Keratinocyte (primary cell): ENCODE measurements at regions not wholly inside any gene's neighbourhood (a gene's known extent, or its start where the extent isn't known, plus 50 kb on each side); places are given as distances from the start of the nearest gene placed in this dataset.

Source experiments
- DNase-seq: peaks from one replicate; pipeline ENCODE4 v3.0.0-alpha.2; 2011; ENCODE audit warnings: low read depth, missing footprints, low spot score
- FAIRE-seq: peaks from 2 replicates; lab custom pipeline; 2011; peaks lifted over from hg19 to GRCh38; lab: Jason Lieb, UNC
- H2AFZ ChIP-seq: 2 replicates; pipeline ENCODE4 v1.6.0; 2012; ENCODE audit warnings: low read length, control low read depth, inconsistent platforms; ENCODE audit not compliant: control insufficient read depth
- H3K27ac ChIP-seq: 2 replicates; pipeline ENCODE4 v1.5.1; 2011; ENCODE audit warnings: low read length; ENCODE audit not compliant: control insufficient read depth, insufficient read depth
- H3K27me3 ChIP-seq: 3 replicates; pipeline ENCODE4 v1.6.0; 2011; ENCODE audit warnings: low read length; ENCODE audit not compliant: control insufficient read depth, insufficient read depth; ENCODE audit errors: extremely low read depth
- H3K36me3 ChIP-seq, 2 experiments: 2 replicates in 1 of 2; 3 replicates in 1 of 2; pipeline ENCODE4 v1.5.1; 2011; ENCODE audit warnings: low read length in 2 of 2, mild to moderate bottlenecking in 1 of 2; ENCODE audit not compliant: control insufficient read depth in 2 of 2, insufficient read depth in 2 of 2; ENCODE audit errors: extremely low read depth in 1 of 2
- H3K4me1 ChIP-seq: 3 replicates; pipeline ENCODE4 v1.5.1; 2011; ENCODE audit warnings: low read length; ENCODE audit not compliant: control insufficient read depth, insufficient read depth; ENCODE audit errors: extremely low read depth
- H3K4me2 ChIP-seq: 3 replicates; pipeline ENCODE4 v1.6.0; 2011; ENCODE audit warnings: low read depth, low read length; ENCODE audit not compliant: control insufficient read depth, insufficient read depth; ENCODE audit errors: extremely low read depth
- H3K4me3 ChIP-seq, 3 experiments: fragments of 200-600 bp in 1 of 3; sonication (generic) in 1 of 3; 2 replicates in 2 of 3; 3 replicates in 1 of 3; pipeline ENCODE4 v1.5.1; 2011 to 2016; ENCODE audit warnings: low read length in 3 of 3, mild to moderate bottlenecking in 3 of 3, control low read depth in 2 of 3, inconsistent platforms in 1 of 3, low read depth in 1 of 3, mixed read lengths in 1 of 3, mixed run types in 1 of 3, moderate library complexity in 1 of 3; ENCODE audit not compliant: control insufficient read depth in 2 of 3, insufficient read depth in 2 of 3; ENCODE audit errors: extremely low read depth in 1 of 3
- H3K79me2 ChIP-seq: 2 replicates; pipeline ENCODE4 v1.6.0; 2012; ENCODE audit warnings: low read length; ENCODE audit not compliant: control insufficient read depth, insufficient read depth
- H3K9ac ChIP-seq: 3 replicates; pipeline ENCODE4 v1.6.0; 2011; ENCODE audit warnings: low read length; ENCODE audit not compliant: control insufficient read depth, insufficient read depth; ENCODE audit errors: extremely low read depth
- H3K9me1 ChIP-seq: 3 replicates; pipeline ENCODE4 v1.6.0; 2011; ENCODE audit warnings: low read length; ENCODE audit not compliant: control insufficient read depth, insufficient read depth; ENCODE audit errors: extremely low read depth
- H3K9me3 ChIP-seq: 2 replicates; pipeline ENCODE4 v1.5.1; 2012; ENCODE audit warnings: low read depth, low read length; ENCODE audit not compliant: control insufficient read depth
- H4K20me1 ChIP-seq: 3 replicates; pipeline ENCODE4 v1.6.0; 2011; ENCODE audit warnings: low read length; ENCODE audit not compliant: control insufficient read depth, insufficient read depth; ENCODE audit errors: extremely low read depth
- CTCF ChIP-seq, 3 experiments: IDR thresholded peaks in 1 of 3; conservative IDR thresholded peaks in 1 of 3; optimal IDR thresholded peaks in 1 of 3; 2 replicates in 2 of 3; 3 replicates in 1 of 3; pipeline versions ENCODE3 to v1.5.1; 2011; ENCODE audit warnings: low read length in 3 of 3, mild to moderate bottlenecking in 3 of 3, moderate library complexity in 2 of 3, control low read depth in 1 of 3, inconsistent platforms in 1 of 3; ENCODE audit not compliant: insufficient read depth in 2 of 3; ENCODE audit errors: extremely low read depth in 1 of 3
- EZH2 ChIP-seq: IDR thresholded peaks from one replicate; pipeline ENCODE4 v1.6.1; 2012; ENCODE audit warnings: inconsistent platforms, mild to moderate bottlenecking, low read length, moderate library complexity
- dilution Hi-C: fragments of 300-500 bp; cut with MboI; formaldehyde crosslinking; loops from one replicate; pipeline ENCODE4 v1.7.0; 2020; ENCODE audit warnings: low sequenced_read_pairs; ENCODE audit not compliant: extremely low pct_ligation_motif_present

GRCh38 chr11:89660234-89660633, 49.9 kb upstream of the TRIM77 start:
- no peaks in the 10 kb centered on the region for H3K9me3 ChIP-seq
- no peak overlapping the region for H3K9ac ChIP-seq
- no peaks in the 10 kb centered on the region for H3K4me1 ChIP-seq
- H3K4me3 ChIP-seq = no peak overlapping the region
- H3K36me3 ChIP-seq = no peaks in the 10 kb centered on the region
- TF ChIP-seq CTCF (optimal IDR thresholded peaks at IDR 0.05 in 1 of 3, IDR thresholded peaks at IDR 0.05 in 1 of 3, conservative IDR thresholded peaks at IDR 0.05 in 1 of 3; ENCODE audit: extremely low read depth in 1 of 3, insufficient read depth in 2 of 3, low read length in 3 of 3) = no peak
- no peak for TF ChIP-seq EZH2
- no peak overlapping the region for H3K27ac ChIP-seq
- H3K79me2 ChIP-seq = no peaks in the 10 kb centered on the region
- DNase-seq (no peak), FAIRE-seq (no peak)
- H3K27me3 ChIP-seq = no peaks in the 10 kb centered on the region
- H2AFZ ChIP-seq = no peak overlapping the region
- dilution Hi-C loops = no loop called here
- no peaks in the 10 kb centered on the region for H4K20me1 ChIP-seq
- H3K4me2 ChIP-seq = no peak overlapping the region
- no peaks in the 10 kb centered on the region for H3K9me1 ChIP-seq
